Thoracic aorta (tissue), 2 donors: ENCODE measurements at regions not wholly inside any gene's neighbourhood (a gene's known extent, or its start where the extent isn't known, plus 50 kb on each side); places are given as distances from the start of the nearest gene placed in this dataset.

Source experiments
- ATAC-seq: fragments of 150-250 bp; one replicate; pipeline ENCODE4 v1.8.0; 2017; ENCODE audit warnings: low read depth; ENCODE audit not compliant: insufficient number of reproducible peaks, low FRiP score
- DNase-seq: peaks from one replicate; pipeline ENCODE4 v3.0.0-alpha.2; 2020; ENCODE audit warnings: low spot score
- H3K27ac ChIP-seq, 2 donors: fragments of 200-600 bp; sonication (generic); 1 replicate in 1 of 2; 2 replicates in 1 of 2; pipeline ENCODE4 v1.5.1; 2016; ENCODE audit warnings: mild to moderate bottlenecking in 2 of 2, moderate library complexity in 2 of 2
- H3K27me3 ChIP-seq: fragments of 200-600 bp; sonication (generic); replicated peaks from 2 replicates; pipeline ENCODE4 v1.6.0; 2016; ENCODE audit warnings: mild to moderate bottlenecking; ENCODE audit not compliant: insufficient read depth
- H3K36me3 ChIP-seq: fragments of 200-600 bp; sonication (generic); one replicate; pipeline ENCODE4 v1.5.1; 2016
- H3K4me1 ChIP-seq, 2 donors: fragments of 200-600 bp; sonication (generic); 1 replicate in 1 of 2; 2 replicates in 1 of 2; pipeline versions ENCODE4 v1.5.1 to v1.6.0; 2016; ENCODE audit warnings: low read depth in 2 of 2, mild to moderate bottlenecking in 1 of 2; ENCODE audit not compliant: control insufficient read depth in 1 of 2
- H3K4me3 ChIP-seq: fragments of 200-600 bp; sonication (generic); 2 replicates; pipeline ENCODE4 v1.5.1; 2016; ENCODE audit warnings: mild to moderate bottlenecking
- H3K9me3 ChIP-seq: fragments of 200-600 bp; sonication (generic); 2 replicates; pipeline ENCODE4 v1.5.1; 2016
- TF ChIP-seq, protein P1 (sequence below): fragments of 200-600 bp; sonication (generic); IDR thresholded peaks from one replicate; pipeline ENCODE4 v1.5.1; 2019; ENCODE audit warnings: antibody characterized with exemption

DNA sequence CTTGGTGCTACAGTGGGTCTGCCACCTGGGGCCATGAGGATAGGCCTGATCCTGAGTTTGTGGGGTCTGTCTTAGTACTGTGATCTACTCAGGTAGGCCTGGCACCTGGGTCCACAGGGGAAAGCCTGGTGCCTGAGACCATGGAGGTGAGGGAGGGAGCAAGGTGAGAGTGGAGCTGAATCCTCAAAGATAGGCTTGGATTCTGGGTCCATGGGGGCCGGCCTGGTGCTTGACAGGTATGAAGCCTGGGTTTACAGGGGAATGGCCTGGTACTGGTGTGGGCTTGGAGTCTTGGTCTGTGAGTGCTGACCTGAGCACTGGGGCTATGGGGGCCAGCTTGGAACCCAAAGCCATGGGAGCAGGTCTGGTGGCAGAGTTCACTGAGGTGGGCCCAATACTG, 439.2 kb upstream of the SMARCA2 start:
- Histone ChIP-seq H3K27me3 (no peaks in the 10 kb centered on the region), H3K4me3 (no peak overlapping the region), H3K27ac (no peak overlapping the region), H3K36me3 (no peaks in the 10 kb centered on the region), H3K4me1 (no peaks in the 10 kb centered on the region), H3K9me3 (no peaks in the 10 kb centered on the region)
- ATAC-seq (no peak), DNase-seq (no peak)
- TF ChIP-seq, protein P1, sequence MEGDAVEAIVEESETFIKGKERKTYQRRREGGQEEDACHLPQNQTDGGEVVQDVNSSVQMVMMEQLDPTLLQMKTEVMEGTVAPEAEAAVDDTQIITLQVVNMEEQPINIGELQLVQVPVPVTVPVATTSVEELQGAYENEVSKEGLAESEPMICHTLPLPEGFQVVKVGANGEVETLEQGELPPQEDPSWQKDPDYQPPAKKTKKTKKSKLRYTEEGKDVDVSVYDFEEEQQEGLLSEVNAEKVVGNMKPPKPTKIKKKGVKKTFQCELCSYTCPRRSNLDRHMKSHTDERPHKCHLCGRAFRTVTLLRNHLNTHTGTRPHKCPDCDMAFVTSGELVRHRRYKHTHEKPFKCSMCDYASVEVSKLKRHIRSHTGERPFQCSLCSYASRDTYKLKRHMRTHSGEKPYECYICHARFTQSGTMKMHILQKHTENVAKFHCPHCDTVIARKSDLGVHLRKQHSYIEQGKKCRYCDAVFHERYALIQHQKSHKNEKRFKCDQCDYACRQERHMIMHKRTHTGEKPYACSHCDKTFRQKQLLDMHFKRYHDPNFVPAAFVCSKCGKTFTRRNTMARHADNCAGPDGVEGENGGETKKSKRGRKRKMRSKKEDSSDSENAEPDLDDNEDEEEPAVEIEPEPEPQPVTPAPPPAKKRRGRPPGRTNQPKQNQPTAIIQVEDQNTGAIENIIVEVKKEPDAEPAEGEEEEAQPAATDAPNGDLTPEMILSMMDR: no peak

DNA sequence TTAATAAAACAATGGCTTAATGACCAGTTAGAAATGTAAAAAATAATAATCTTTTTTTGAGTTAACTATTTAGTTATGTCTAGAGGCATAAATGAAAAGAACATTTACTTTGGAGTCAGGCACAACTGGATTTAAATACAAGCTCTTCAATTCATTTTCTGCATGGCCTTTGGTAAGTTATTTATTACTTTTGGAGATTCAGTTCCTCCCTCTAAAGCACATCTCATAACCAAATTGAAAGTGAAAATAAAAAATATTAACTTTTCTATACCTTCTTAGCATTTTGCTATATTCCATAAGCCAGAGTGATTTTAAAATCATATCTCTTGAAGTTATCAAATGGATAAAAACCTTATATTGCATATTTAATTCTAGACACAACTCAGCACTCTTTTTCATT, 434.9 kb upstream of the SMARCA2 start:
- no peaks in the 10 kb centered on the region for H3K36me3 ChIP-seq
- DNase-seq (no peak), ATAC-seq (no peak)
- TF ChIP-seq, protein P1: no peak
- H3K9me3 ChIP-seq: no peaks in the 10 kb centered on the region
- no peak overlapping the region for H3K4me3 ChIP-seq
- H3K27ac ChIP-seq: no peak overlapping the region
- H3K4me1 ChIP-seq: no peaks in the 10 kb centered on the region
- H3K27me3 ChIP-seq: no peaks in the 10 kb centered on the region

DNA sequence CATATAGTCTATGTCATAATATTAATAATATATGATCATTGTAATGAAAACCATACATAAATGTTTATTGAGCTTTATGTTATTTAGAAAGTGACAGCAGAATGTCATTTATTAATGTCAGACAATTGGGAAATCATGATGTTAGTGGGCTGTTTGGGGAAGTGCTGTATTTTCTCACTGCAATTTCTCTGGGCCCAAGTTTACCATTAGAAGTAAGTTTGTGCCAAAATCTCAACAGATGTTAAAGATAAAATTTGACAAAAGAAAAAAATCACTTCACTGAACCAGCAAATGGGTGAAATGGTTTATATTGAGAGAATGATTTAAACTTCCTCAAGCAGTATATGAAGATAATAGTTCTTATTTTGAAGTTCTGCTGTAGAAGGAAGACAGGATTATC, 433.2 kb upstream of the SMARCA2 start:
- TF ChIP-seq, protein P1: no peak
- Histone ChIP-seq H3K4me1 (no peaks in the 10 kb centered on the region), H3K36me3 (no peaks in the 10 kb centered on the region), H3K4me3 (no peak overlapping the region), H3K27ac (no peak overlapping the region), H3K9me3 (no peaks in the 10 kb centered on the region), H3K27me3 (no peaks in the 10 kb centered on the region)
- no peak for DNase-seq
- ATAC-seq: no peak

DNA sequence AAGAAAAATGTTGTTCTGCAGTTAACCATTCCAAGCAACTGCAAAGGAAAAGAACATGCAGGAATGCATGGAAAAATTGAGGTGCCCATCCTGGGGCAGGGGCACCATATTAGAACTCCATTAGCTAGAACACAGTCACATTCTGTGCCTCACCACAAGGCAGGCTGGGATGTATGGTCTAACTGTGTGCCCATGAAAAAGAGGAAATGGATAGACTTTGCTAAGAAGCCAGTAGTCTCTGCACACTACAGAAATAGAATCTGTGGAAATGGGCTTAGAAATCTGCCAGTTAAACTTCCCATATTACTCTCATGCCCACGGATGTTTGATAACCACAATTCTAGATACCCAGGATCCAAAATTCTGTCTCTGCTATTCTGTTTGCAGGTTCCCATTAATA, 423.8 kb upstream of the SMARCA2 start:
- Histone ChIP-seq H3K36me3 (no peaks in the 10 kb centered on the region), H3K4me3 (no peak overlapping the region), H3K27ac (no peak overlapping the region), H3K27me3 (no peaks in the 10 kb centered on the region), H3K9me3 (no peaks in the 10 kb centered on the region), H3K4me1 (no peaks in the 10 kb centered on the region)
- ATAC-seq: no peak
- TF ChIP-seq, protein P1: no peak
- DNase-seq: no peak

DNA sequence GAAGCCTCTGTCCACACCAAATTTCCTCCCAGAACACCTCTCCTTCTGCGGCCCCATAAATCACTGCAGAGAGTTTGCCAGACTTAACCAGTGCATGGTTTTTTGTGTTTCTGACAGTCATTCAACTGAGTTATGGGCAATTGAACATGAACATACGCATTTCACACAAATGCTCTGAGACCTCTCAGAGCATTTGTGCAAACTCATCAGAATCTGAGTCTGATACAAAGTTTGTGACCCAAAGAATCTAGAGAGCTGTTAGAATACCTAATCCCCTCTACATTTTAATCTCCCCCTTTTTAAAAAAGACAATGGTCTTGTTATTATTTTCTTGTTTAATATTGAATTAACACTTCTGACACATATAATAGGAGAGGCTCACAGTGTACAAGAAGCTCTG, 416.9 kb upstream of the SMARCA2 start:
- no peaks in the 10 kb centered on the region for H3K27me3 ChIP-seq
- H3K9me3 ChIP-seq: no peaks in the 10 kb centered on the region
- H3K36me3 ChIP-seq: no peaks in the 10 kb centered on the region
- H3K4me1 ChIP-seq: no peaks in the 10 kb centered on the region
- TF ChIP-seq, protein P1: no peak
- no peak for ATAC-seq
- H3K4me3 ChIP-seq: no peak overlapping the region
- no peak for DNase-seq
- H3K27ac ChIP-seq: no peak overlapping the region
